Lower leg skin (tissue), 3 donors: ENCODE measurements at regions not wholly inside any gene's neighbourhood (a gene's known extent, or its start where the extent isn't known, plus 50 kb on each side); places are given as distances from the start of the nearest gene placed in this dataset.

Experiments used
- CTCF ChIP-seq, 3 donors: fragments of 450-650 bp; IDR thresholded peaks; one replicate each; pipeline ENCODE4 v1.5.1; 2016; ENCODE audit warnings: antibody characterized with exemption in 3 of 3, mild to moderate bottlenecking in 3 of 3, moderate library complexity in 2 of 3
- POLR2A ChIP-seq, 2 donors: fragments of 450-650 bp; IDR thresholded peaks; one replicate each; pipeline ENCODE4 v1.6.1; 2016 to 2017; ENCODE audit warnings: antibody characterized with exemption in 2 of 2, mild to moderate bottlenecking in 1 of 2, moderate library complexity in 1 of 2

- no peak for TF ChIP-seq CTCF (IDR thresholded peaks at IDR 0.05)
- TF ChIP-seq POLR2A (IDR thresholded peaks at IDR 0.05), result no peak
Observed at GRCh38 chr17:6928193-6928592, 67.7 kb upstream of the ALOX12 start.
